ENCODE measurements at regions not wholly inside any gene's neighbourhood (a gene's known extent, or its start where the extent isn't known, plus 50 kb on each side); places are given as distances from the start of the nearest gene placed in this dataset.

DNA sequence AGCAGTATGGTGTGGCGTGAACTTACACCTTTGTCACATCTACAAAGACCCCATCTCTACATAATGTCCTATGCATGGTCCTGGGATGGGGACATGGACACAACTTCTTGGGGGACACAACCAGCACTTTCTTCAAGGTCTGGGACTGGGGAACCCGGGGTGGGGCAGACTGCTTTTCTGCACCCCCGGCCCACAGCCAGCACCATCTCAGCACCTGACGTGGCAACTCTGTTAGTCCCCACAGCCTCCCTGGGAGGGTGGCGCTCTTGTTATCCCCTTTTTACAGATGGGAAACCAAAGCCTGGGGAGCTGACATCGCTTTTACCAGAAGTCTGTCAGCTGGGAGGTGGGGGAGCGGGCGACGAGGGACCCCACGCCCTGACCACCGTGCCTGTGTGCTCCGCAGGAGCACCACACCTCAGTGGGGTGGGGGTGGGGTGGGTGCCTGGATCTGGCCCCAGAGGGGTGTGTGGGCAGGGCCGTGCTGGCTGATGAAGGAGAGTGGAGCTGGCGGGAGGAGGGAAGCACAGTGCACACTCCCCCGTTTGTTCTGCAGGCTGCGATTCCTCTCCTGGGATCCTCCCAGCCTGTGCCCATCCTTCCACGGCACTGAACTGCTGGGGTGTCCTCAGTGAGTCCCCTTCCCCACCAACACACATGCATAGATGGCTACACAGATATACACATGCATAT, 115.4 kb upstream of the GSE1 start (continued):
- TF ChIP-seq GTF2F1 (IDR thresholded peaks at IDR 0.05; ENCODE audit: low read length): no peak
- no peak for TF ChIP-seq ZNF547 (CRISPR knock-in tag; IDR thresholded peaks at IDR 0.05)
- no peak for TF ChIP-seq ZKSCAN1 (IDR thresholded peaks at IDR 0.05; ENCODE audit: low read length)
- no peak for TF ChIP-seq FOXK2 (IDR thresholded peaks at IDR 0.05)
- no peak for TF ChIP-seq ZNF724P (CRISPR knock-in tag; IDR thresholded peaks at IDR 0.05; ENCODE audit: borderline replicate concordance)

DNA sequence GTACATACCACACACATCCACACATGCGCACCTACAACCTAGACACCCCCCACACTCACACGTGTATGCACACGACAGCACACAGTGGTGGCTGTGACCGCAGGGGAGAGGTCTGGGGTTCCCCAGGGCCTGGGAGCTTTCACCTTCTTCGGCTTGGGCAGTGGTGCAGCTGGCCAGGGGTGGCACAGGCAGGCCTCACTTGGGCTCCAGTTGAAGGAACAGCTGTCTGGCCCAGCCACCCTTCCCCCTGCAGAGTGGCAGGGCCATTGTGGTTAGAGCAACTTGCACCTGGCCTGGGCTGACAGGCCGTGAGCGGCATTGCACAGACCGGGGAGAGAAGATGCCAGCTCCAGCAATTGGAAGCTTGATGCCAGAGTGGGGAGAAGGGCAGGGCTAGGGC, 114.5 kb upstream of the GSE1 start:
- no peak for ATAC-seq
- intact Hi-C loops (cut with micrococcal nuclease; ENCODE audit: unreplicated experiment) (no loop called here), in situ Hi-C loops (cut with HindIII; ENCODE audit: extremely low pct_ligation_motif_present, low pct_unique_long_range_greater_than_20kb) (no loop called here)
- POLR2A ChIA-PET: interaction anchor here (1.4 kb wide), 1 partner anchor 16 kb away, joined by 5 read pairs; no protein-coding TSS in a partner anchor
- BruUV-seq (replicated peaks): no TSS peak
- H3K4me3 ChIP-seq (replicated peaks in 1 of 3; ENCODE audit: insufficient read depth in 1 of 3, low read depth in 2 of 3, low read length in 3 of 3): no peak overlapping the region
- H4K20me1 ChIP-seq (ENCODE audit: insufficient read depth, low read length): no peaks in the 10 kb centered on the region
- H3K4me1 ChIP-seq (ENCODE audit: insufficient read depth, low read length): peaks cover 22% of the 10 kb centered on the region
- no peaks in the 10 kb centered on the region; a peak in 1 of 5 replicates for H3K27me3 ChIP-seq (ENCODE audit: control insufficient read depth in 1 of 2, insufficient read depth in 2 of 2, low read length in 2 of 2)
- no peak overlapping the region for H3K9ac ChIP-seq (ENCODE audit: insufficient read depth, low read depth, low read length)
- TF ChIP-seq, protein P1, sequence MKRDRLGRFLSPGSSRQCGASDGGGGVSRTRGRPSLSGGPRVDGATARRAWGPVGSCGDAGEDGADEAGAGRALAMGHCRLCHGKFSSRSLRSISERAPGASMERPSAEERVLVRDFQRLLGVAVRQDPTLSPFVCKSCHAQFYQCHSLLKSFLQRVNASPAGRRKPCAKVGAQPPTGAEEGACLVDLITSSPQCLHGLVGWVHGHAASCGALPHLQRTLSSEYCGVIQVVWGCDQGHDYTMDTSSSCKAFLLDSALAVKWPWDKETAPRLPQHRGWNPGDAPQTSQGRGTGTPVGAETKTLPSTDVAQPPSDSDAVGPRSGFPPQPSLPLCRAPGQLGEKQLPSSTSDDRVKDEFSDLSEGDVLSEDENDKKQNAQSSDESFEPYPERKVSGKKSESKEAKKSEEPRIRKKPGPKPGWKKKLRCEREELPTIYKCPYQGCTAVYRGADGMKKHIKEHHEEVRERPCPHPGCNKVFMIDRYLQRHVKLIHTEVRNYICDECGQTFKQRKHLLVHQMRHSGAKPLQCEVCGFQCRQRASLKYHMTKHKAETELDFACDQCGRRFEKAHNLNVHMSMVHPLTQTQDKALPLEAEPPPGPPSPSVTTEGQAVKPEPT (CRISPR knock-in tag; IDR thresholded peaks at IDR 0.05; ENCODE audit: low read depth): no peak
- TF ChIP-seq, protein P2, sequence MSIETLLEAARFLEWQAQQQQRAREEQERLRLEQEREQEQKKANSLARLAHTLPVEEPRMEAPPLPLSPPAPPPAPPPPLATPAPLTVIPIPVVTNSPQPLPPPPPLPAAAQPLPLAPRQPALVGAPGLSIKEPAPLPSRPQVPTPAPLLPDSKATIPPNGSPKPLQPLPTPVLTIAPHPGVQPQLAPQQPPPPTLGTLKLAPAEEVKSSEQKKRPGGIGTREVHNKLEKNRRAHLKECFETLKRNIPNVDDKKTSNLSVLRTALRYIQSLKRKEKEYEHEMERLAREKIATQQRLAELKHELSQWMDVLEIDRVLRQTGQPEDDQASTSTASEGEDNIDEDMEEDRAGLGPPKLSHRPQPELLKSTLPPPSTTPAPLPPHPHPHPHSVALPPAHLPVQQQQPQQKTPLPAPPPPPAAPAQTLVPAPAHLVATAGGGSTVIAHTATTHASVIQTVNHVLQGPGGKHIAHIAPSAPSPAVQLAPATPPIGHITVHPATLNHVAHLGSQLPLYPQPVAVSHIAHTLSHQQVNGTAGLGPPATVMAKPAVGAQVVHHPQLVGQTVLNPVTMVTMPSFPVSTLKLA (IDR thresholded peaks at IDR 0.05): peak; percentile 34; the same call in 1 of the 2 replicates
- no peak overlapping the region for H2AFZ ChIP-seq (ENCODE audit: low read length)
- FAIRE-seq: no peak
- H3K79me2 ChIP-seq (ENCODE audit: insufficient read depth, low read length): no peaks in the 10 kb centered on the region
- no peak for DNase-seq (ENCODE audit: low spot score)
- H3K36me3 ChIP-seq (replicated peaks in 1 of 2; ENCODE audit: control insufficient read depth in 1 of 2, insufficient read depth in 2 of 2, low read length in 2 of 2): no peaks in the 10 kb centered on the region
- no peaks in the 10 kb centered on the region for H3K9me3 ChIP-seq (ENCODE audit: low read length)
- no peak overlapping the region for H3K4me2 ChIP-seq (ENCODE audit: low read depth, low read length)
- no peak overlapping the region for H3K27ac ChIP-seq (ENCODE audit: extremely low read length, insufficient read depth, low read length)
- CTCF ChIA-PET (ENCODE audit: low intra/inter-chr PET ratio, low total read pairs): no interaction called here
- WGBS (ENCODE audit: low lambda C conversion rate): 78% methylated on average over 7 of the region's 8 CpGs
